Dendritic cell treated with granulocyte-macrophage colony-stimulating factor and Interleukin-4, amounts not matched to agents 40 ng/mL and 50 ng/mL, for 4 days (primary cell): ENCODE measurements at regions not wholly inside any gene's neighbourhood (a gene's known extent, or its start where the extent isn't known, plus 50 kb on each side); places are given as distances from the start of the nearest gene placed in this dataset.

ENCODE experiments used
- H3K27ac Mint-ChIP-seq: one replicate; pipeline ENCODE4 v1.8.0; 2022; ENCODE audit warnings: mild to moderate bottlenecking, mixed read lengths
- H3K27me3 Mint-ChIP-seq: one replicate; pipeline ENCODE4 v1.8.0; 2022; ENCODE audit warnings: mild to moderate bottlenecking, mixed read lengths
- H3K36me3 Mint-ChIP-seq: one replicate; pipeline ENCODE4 v1.8.0; 2022; ENCODE audit warnings: low read depth, mixed read lengths
- H3K4me1 Mint-ChIP-seq: one replicate; pipeline ENCODE4 v1.8.0; 2022; ENCODE audit warnings: low read depth, mixed read lengths
- H3K4me3 Mint-ChIP-seq: one replicate; pipeline ENCODE4 v1.8.0; 2022; ENCODE audit warnings: mild to moderate bottlenecking, moderate library complexity, mixed read lengths
- H3K9me3 Mint-ChIP-seq: one replicate; pipeline ENCODE4 v1.8.0; 2022; ENCODE audit warnings: mixed read lengths
- intact Hi-C: fragments of 100-400 bp; cut with micrococcal nuclease; formaldehyde crosslinking; loops from one replicate; pipeline ENCODE4 v1.15.0; 2022

- Mint-ChIP-seq H3K36me3 (no peaks in the 10 kb centered on the region), H3K9me3 (peaks cover 100% of the 10 kb centered on the region), H3K27ac (no peak overlapping the region), H3K4me1 (no peaks in the 10 kb centered on the region), H3K4me3 (no peak overlapping the region), H3K27me3 (no peaks in the 10 kb centered on the region)
- intact Hi-C loops: no loop called here
Measured at GRCh38 chr12:34390846-34391700, 368.8 kb downstream of the ALG10 start.

GRCh38 chr12:34391771-34392581 is 369.7 kb downstream of the ALG10 start:
- Mint-ChIP-seq H3K27ac (no peak overlapping the region), H3K4me3 (no peak overlapping the region), H3K4me1 (no peaks in the 10 kb centered on the region), H3K27me3 (no peaks in the 10 kb centered on the region), H3K9me3 (peaks cover 100% of the 10 kb centered on the region), H3K36me3 (no peaks in the 10 kb centered on the region)
- intact Hi-C loops: no loop called here

GRCh38 chr12:34392741-34393085 is 370.4 kb downstream of the ALG10 start:
- Mint-ChIP-seq H3K9me3 (peaks cover 100% of the 10 kb centered on the region), H3K4me3 (no peak overlapping the region), H3K27me3 (no peaks in the 10 kb centered on the region), H3K27ac (no peak overlapping the region), H3K4me1 (no peaks in the 10 kb centered on the region), H3K36me3 (no peaks in the 10 kb centered on the region)
- intact Hi-C loops: no loop called here

GRCh38 chr12:34393086-34393820 is 371.0 kb downstream of the ALG10 start:
- Mint-ChIP-seq H3K4me1 (no peaks in the 10 kb centered on the region), H3K27me3 (no peaks in the 10 kb centered on the region), H3K27ac (no peak overlapping the region), H3K4me3 (no peak overlapping the region), H3K36me3 (no peaks in the 10 kb centered on the region), H3K9me3 (peaks cover 100% of the 10 kb centered on the region)
- intact Hi-C loops: no loop called here

- no peaks in the 10 kb centered on the region for H3K36me3 Mint-ChIP-seq
- intact Hi-C loops: no loop called here
- no peaks in the 10 kb centered on the region for H3K27me3 Mint-ChIP-seq
- no peaks in the 10 kb centered on the region for H3K4me1 Mint-ChIP-seq
- no peak overlapping the region for H3K27ac Mint-ChIP-seq
- H3K4me3 Mint-ChIP-seq: no peak overlapping the region
- peaks cover 100% of the 10 kb centered on the region for H3K9me3 Mint-ChIP-seq
Measured at GRCh38 chr12:34393821-34394150, 371.5 kb downstream of the ALG10 start.

- Mint-ChIP-seq H3K4me3 (no peak overlapping the region), H3K9me3 (peaks cover 100% of the 10 kb centered on the region), H3K36me3 (no peaks in the 10 kb centered on the region), H3K4me1 (no peaks in the 10 kb centered on the region), H3K27me3 (no peaks in the 10 kb centered on the region), H3K27ac (no peak overlapping the region)
- intact Hi-C loops: no loop called here
Measured at GRCh38 chr12:34394211-34395055, 372.1 kb downstream of the ALG10 start.

- no peaks in the 10 kb centered on the region for H3K4me1 Mint-ChIP-seq
- H3K27ac Mint-ChIP-seq: no peak overlapping the region
- H3K27me3 Mint-ChIP-seq: no peaks in the 10 kb centered on the region
- no peaks in the 10 kb centered on the region for H3K36me3 Mint-ChIP-seq
- no peak overlapping the region for H3K4me3 Mint-ChIP-seq
- intact Hi-C loops: no loop called here
- H3K9me3 Mint-ChIP-seq: peaks cover 100% of the 10 kb centered on the region
Measured at GRCh38 chr12:34395056-34396005, 373.0 kb downstream of the ALG10 start.

- Mint-ChIP-seq H3K27me3 (no peaks in the 10 kb centered on the region), H3K9me3 (peaks cover 100% of the 10 kb centered on the region), H3K4me1 (no peaks in the 10 kb centered on the region), H3K27ac (no peak overlapping the region), H3K36me3 (no peaks in the 10 kb centered on the region), H3K4me3 (no peak overlapping the region)
- intact Hi-C loops: no loop called here
Measured at GRCh38 chr12:34396006-34396860, 373.9 kb downstream of the ALG10 start.

- Mint-ChIP-seq H3K36me3 (no peaks in the 10 kb centered on the region), H3K4me3 (no peak overlapping the region), H3K27me3 (no peaks in the 10 kb centered on the region), H3K4me1 (no peaks in the 10 kb centered on the region), H3K27ac (no peak overlapping the region), H3K9me3 (peaks cover 100% of the 10 kb centered on the region)
- intact Hi-C loops: no loop called here
Measured at GRCh38 chr12:34396861-34397590, 374.7 kb downstream of the ALG10 start.

GRCh38 chr12:34397591-34398365 is 375.5 kb downstream of the ALG10 start:
- H3K4me1 Mint-ChIP-seq: no peaks in the 10 kb centered on the region
- H3K9me3 Mint-ChIP-seq: peaks cover 100% of the 10 kb centered on the region
- no peaks in the 10 kb centered on the region for H3K36me3 Mint-ChIP-seq
- H3K4me3 Mint-ChIP-seq: no peak overlapping the region
- no peaks in the 10 kb centered on the region for H3K27me3 Mint-ChIP-seq
- intact Hi-C loops: no loop called here
- H3K27ac Mint-ChIP-seq: no peak overlapping the region

- Mint-ChIP-seq H3K36me3 (no peaks in the 10 kb centered on the region), H3K27me3 (no peaks in the 10 kb centered on the region), H3K4me3 (no peak overlapping the region), H3K9me3 (peaks cover 100% of the 10 kb centered on the region), H3K4me1 (no peaks in the 10 kb centered on the region), H3K27ac (no peak overlapping the region)
- intact Hi-C loops: no loop called here
Measured at GRCh38 chr12:34398366-34398705, 376.0 kb downstream of the ALG10 start.
